A673 (cell line): ENCODE measurements at regions not wholly inside any gene's neighbourhood (a gene's known extent, or its start where the extent isn't known, plus 50 kb on each side); places are given as distances from the start of the nearest gene placed in this dataset.

Experiments used
- BruUV-seq: library from RNA; stranded (reverse); fragments of 400-500 nt; replicated peaks from 2 replicates; lab custom pipeline; 2021; lab: Mats Ljungman, UMichigan
- CTCF ChIA-PET: fragments of 300-600 bp; sonication (Branson Sonifier 250); formaldehyde crosslinking; loops from one replicate; lab custom pipeline; 2022; ENCODE audit warnings: antibody characterized with exemption; lab: Charles Lee
- POLR2A ChIA-PET: fragments of 300-600 bp; sonication (Branson Sonifier 250); formaldehyde crosslinking; loops from one replicate; lab custom pipeline; 2022; ENCODE audit warnings: antibody characterized with exemption; ENCODE audit not compliant: low non-redundant PET; lab: Charles Lee
- DNase-seq: peaks from one replicate; pipeline ENCODE4 v3.0.0-alpha.2; 2015; ENCODE audit warnings: low spot score
- H3K27ac ChIP-seq: fragments of 200-600 bp; sonication (generic); 2 replicates; pipeline ENCODE4 v1.5.1; 2016; ENCODE audit warnings: mixed run types, low read depth, mild to moderate bottlenecking, mixed read lengths, antibody characterized with exemption, low read length; ENCODE audit not compliant: poor library complexity, severe bottlenecking
- H3K27me3 ChIP-seq: fragments of 200-600 bp; sonication (generic); replicated peaks from 2 replicates; pipeline ENCODE4 v1.6.1; 2017; ENCODE audit warnings: mixed run types, low read depth, mild to moderate bottlenecking, mixed read lengths, antibody characterized with exemption, low read length; ENCODE audit not compliant: insufficient read depth, poor library complexity
- H3K36me3 ChIP-seq: fragments of 200-600 bp; sonication (generic); 2 replicates; pipeline ENCODE4 v1.6.1; 2016; ENCODE audit warnings: mixed run types, mild to moderate bottlenecking, mixed read lengths, antibody characterized with exemption, low read length; ENCODE audit not compliant: insufficient read depth, poor library complexity, severe bottlenecking
- H3K4me1 ChIP-seq: fragments of 200-600 bp; sonication (generic); 2 replicates; pipeline ENCODE4 v1.6.1; 2017; ENCODE audit warnings: mixed run types, mild to moderate bottlenecking, mixed read lengths, antibody characterized with exemption, low read length; ENCODE audit not compliant: insufficient read depth, poor library complexity, severe bottlenecking
- H3K4me3 ChIP-seq: fragments of 200-600 bp; sonication (generic); 2 replicates; pipeline ENCODE4 v1.5.1; 2016; ENCODE audit warnings: low read depth, mixed run types, mild to moderate bottlenecking, mixed read lengths, low read length; ENCODE audit not compliant: poor library complexity, severe bottlenecking
- H3K9me3 ChIP-seq: fragments of 200-600 bp; sonication (generic); 2 replicates; pipeline ENCODE4 v1.6.1; 2016; ENCODE audit warnings: mixed run types, low read depth, mild to moderate bottlenecking, mixed read lengths, antibody characterized with exemption, low read length; ENCODE audit not compliant: poor library complexity, severe bottlenecking
- EZH2 ChIP-seq: fragments of 200-600 bp; sonication (generic); IDR thresholded peaks from 2 replicates; pipeline ENCODE4 v1.6.1; 2017; ENCODE audit warnings: borderline replicate concordance, low read depth, mild to moderate bottlenecking, mixed read lengths, antibody characterized with exemption, low read length; ENCODE audit not compliant: poor library complexity, severe bottlenecking
- intact Hi-C: fragments of 100-400 bp; cut with micrococcal nuclease; formaldehyde crosslinking; loops from one replicate; pipeline ENCODE4 v1.10.0; 2022; ENCODE audit not compliant: unreplicated experiment
- TF ChIP-seq, protein P1 (sequence below): fragments of 300-800, 200-600 bp; sonication (generic); conservative IDR thresholded peaks from 2 replicates; pipeline ENCODE4 v1.5.1; 2017; ENCODE audit warnings: low read depth, mild to moderate bottlenecking, antibody characterized with exemption, low read length, moderate library complexity, mixed read lengths

DNA sequence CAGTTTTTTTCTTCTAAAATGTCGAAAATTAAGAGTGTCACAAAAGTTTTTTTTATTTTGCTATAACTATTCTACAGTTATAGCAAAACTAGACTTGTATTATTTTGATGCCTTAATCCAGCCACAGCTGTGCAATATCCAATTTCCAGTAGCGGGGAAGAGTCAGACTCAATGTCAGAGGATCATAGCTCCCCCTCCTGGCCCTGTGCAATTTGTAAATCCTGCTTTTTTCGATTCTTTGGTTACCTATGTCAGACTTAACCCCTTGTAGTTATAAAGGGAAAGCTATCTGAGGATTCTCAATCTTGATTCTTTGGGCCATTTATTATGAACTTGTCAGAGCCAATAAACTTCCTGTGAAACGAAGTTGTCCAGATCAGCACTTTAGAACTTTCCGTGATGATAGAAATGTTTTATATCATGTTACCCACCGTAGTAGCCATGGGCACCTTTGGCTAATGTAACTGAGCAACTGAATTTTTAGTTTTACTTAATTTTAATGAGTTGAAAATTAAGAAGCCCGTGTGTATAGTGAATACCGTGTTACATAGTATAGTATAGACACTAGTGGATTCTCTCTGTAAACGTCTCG lies 87.7 kb upstream of the PRKCQ start:
- Histone ChIP-seq H3K27me3 (peaks cover 30% of the 10 kb centered on the region), H3K9me3 (no peaks in the 10 kb centered on the region), H3K4me1 (no peaks in the 10 kb centered on the region), H3K27ac (no peak overlapping the region), H3K36me3 (no peaks in the 10 kb centered on the region), H3K4me3 (no peak overlapping the region)
- BruUV-seq: no TSS peak
- ChIA-PET POLR2A (no interaction called here), CTCF (interaction anchor here (1.1 kb wide), 2 partner anchors 43 to 243 kb away, joined by 3 read pairs; no protein-coding TSS in a partner anchor)
- intact Hi-C loops: loop anchor here (1.0 to 5.0 kb wide), 4 partner anchors 85 to 749 kb away; partner anchors contain the start of gene PRKCQ
- TF ChIP-seq EZH2: no peak
- TF ChIP-seq, protein P1, sequence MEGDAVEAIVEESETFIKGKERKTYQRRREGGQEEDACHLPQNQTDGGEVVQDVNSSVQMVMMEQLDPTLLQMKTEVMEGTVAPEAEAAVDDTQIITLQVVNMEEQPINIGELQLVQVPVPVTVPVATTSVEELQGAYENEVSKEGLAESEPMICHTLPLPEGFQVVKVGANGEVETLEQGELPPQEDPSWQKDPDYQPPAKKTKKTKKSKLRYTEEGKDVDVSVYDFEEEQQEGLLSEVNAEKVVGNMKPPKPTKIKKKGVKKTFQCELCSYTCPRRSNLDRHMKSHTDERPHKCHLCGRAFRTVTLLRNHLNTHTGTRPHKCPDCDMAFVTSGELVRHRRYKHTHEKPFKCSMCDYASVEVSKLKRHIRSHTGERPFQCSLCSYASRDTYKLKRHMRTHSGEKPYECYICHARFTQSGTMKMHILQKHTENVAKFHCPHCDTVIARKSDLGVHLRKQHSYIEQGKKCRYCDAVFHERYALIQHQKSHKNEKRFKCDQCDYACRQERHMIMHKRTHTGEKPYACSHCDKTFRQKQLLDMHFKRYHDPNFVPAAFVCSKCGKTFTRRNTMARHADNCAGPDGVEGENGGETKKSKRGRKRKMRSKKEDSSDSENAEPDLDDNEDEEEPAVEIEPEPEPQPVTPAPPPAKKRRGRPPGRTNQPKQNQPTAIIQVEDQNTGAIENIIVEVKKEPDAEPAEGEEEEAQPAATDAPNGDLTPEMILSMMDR: peak; percentile 77
- peak; percentile 61 for DNase-seq

DNA sequence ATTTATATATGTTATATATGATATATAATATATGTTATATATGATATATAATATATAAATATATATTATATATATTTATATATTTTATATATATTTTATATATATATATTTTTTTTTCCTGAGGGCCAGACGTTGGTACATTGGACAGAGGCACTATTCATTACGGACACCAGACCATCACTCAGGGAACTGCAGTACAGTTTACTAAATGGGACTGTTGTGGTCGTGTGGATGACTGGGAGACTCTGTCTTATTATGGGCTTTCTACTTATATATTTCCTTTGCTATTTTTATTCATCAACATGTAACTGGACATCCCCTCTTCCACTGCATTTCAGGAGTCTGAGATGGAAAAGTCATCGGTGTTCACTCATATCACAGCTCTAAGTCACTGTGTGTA lies 87.1 kb upstream of the PRKCQ start:
- intact Hi-C loops: loop anchor here (1.0 to 5.0 kb wide), 3 partner anchors 85 to 250 kb away; partner anchors contain the start of gene PRKCQ

DNA sequence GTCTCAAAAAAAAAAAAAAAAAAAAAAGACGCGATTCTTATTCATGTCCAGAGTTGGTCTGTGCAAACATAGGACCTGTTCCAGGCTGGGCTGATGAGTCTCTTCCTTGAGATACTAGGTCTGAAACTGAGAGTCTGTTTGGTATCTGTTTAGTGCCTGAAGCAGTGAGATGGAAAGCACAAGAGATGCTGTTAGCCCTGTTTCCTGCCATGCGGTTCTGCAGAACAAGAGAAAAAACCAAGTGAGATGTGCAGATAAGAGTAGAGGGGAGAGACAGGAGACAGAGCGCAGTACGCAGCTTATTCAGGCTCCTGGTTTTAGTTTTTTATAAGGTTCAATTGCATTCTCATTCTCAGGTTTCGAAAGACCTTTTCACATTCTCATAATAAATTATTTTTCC lies 85.8 kb upstream of the PRKCQ start:
- POLR2A ChIA-PET: no interaction called here
- H3K4me3 ChIP-seq: no peak overlapping the region
- DNase-seq: no peak
- H3K27ac ChIP-seq: no peak overlapping the region
- H3K4me1 ChIP-seq: no peaks in the 10 kb centered on the region
- no peaks in the 10 kb centered on the region for H3K9me3 ChIP-seq
- no TSS peak for BruUV-seq
- TF ChIP-seq, protein P1: no peak
- no peak for TF ChIP-seq EZH2
- peaks cover 31% of the 10 kb centered on the region for H3K27me3 ChIP-seq
- CTCF ChIA-PET: interaction anchor here (0.6 kb wide), 1 partner anchor 256 kb away, joined by 3 read pairs; no protein-coding TSS in a partner anchor
- intact Hi-C loops: loop anchor here (2.0 to 5.0 kb wide), 2 partner anchors 84 to 221 kb away; partner anchors contain the start of gene PRKCQ
- no peaks in the 10 kb centered on the region for H3K36me3 ChIP-seq

More for the DNA sequence above, 87.1 kb upstream of the PRKCQ start:
- DNase-seq: no peak
- TF ChIP-seq, protein P1: no peak
- TF ChIP-seq EZH2: no peak
- ChIA-PET POLR2A (no interaction called here), CTCF (interaction anchor here (1.1 kb wide), 2 partner anchors 44 to 242 kb away, joined by 3 read pairs; no protein-coding TSS in a partner anchor)
- no peaks in the 10 kb centered on the region for H3K9me3 ChIP-seq
- H3K27me3 ChIP-seq: peaks cover 28% of the 10 kb centered on the region
- H3K4me1 ChIP-seq: no peaks in the 10 kb centered on the region
- no peaks in the 10 kb centered on the region for H3K36me3 ChIP-seq
- BruUV-seq: no TSS peak
- H3K4me3 ChIP-seq: no peak overlapping the region
- H3K27ac ChIP-seq: no peak overlapping the region
